ENCODE measurements at regions not wholly inside any gene's neighbourhood (a gene's known extent, or its start where the extent isn't known, plus 50 kb on each side); places are given as distances from the start of the nearest gene placed in this dataset.

DNA sequence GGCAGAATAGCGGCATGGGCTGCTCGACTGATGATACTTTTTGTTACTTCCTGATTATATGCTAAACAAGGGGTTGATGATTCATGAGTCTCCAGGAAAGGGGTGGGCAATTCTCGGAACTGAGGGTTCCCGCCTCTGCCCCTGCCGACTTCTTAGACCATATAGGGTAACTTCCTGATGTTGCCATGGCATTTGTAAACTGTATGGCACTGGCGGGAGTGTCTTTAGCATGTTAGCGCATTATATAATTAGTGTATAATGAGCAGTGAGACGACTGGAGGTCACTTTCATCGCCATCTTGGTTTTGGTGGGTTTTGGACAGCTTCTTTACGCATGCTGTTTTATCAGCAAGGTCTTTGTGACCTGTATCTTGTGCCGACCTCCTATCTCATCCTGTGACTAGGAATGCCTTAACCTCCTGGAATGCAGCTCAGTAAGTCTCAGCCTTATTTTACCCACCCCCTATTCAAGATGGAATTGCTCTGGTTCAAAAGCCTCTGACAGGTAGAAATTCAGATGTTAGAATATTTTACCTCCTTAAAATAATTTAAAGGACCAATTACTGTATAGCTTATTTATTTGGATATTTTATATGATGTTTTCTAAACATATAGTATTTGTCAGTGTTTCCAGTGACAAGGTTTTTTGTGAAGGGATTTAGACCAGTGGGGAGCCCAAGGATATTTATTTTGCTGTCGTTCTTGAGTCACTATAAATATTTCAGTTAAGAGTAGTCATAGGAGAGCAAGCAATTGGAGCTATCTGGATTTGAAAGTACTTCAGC is 90.1 kb upstream of the PIK3CG start:
- TF ChIP-seq, protein P1, sequence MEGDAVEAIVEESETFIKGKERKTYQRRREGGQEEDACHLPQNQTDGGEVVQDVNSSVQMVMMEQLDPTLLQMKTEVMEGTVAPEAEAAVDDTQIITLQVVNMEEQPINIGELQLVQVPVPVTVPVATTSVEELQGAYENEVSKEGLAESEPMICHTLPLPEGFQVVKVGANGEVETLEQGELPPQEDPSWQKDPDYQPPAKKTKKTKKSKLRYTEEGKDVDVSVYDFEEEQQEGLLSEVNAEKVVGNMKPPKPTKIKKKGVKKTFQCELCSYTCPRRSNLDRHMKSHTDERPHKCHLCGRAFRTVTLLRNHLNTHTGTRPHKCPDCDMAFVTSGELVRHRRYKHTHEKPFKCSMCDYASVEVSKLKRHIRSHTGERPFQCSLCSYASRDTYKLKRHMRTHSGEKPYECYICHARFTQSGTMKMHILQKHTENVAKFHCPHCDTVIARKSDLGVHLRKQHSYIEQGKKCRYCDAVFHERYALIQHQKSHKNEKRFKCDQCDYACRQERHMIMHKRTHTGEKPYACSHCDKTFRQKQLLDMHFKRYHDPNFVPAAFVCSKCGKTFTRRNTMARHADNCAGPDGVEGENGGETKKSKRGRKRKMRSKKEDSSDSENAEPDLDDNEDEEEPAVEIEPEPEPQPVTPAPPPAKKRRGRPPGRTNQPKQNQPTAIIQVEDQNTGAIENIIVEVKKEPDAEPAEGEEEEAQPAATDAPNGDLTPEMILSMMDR (IDR thresholded peaks at IDR 0.05) = no peak
- TF ChIP-seq POLR2AphosphoS5 (IDR thresholded peaks at IDR 0.05) = no peak
- TF ChIP-seq POLR2A (IDR thresholded peaks at IDR 0.05) = no peak

All from upper lobe of left lung (tissue), 4 donors.